HG03025 (cell line): ENCODE measurements at regions not wholly inside any gene's neighbourhood (a gene's known extent, or its start where the extent isn't known, plus 50 kb on each side); places are given as distances from the start of the nearest gene placed in this dataset.
"Not testable (repeated sequence)": the region's sequence is repeated elsewhere in the genome, so short reads cannot be mapped to it uniquely, and the experiment has no call there.

Experiments used
- ATAC-seq: cut with Tn5 transposase; IDR thresholded peaks from one replicate; pipeline ENCODE4 v1.9.1; 2021; ENCODE audit warnings: mild to moderate bottlenecking, moderate library complexity; ENCODE audit not compliant: unreplicated experiment, low FRiP score

- ATAC-seq, result not testable (repeated sequence)
Measured at GRCh38 chr9:42370172-42370571, 186.7 kb downstream of the SPATA31A6 start.

- not testable (repeated sequence) for ATAC-seq
Measured at GRCh38 chr9:42371417-42371816, 188.0 kb downstream of the SPATA31A6 start.

- ATAC-seq, result not testable (repeated sequence)
Measured at GRCh38 chr9:42377530-42378417, 194.3 kb downstream of the SPATA31A6 start.

GRCh38 chr9:42378418-42378815, 195.0 kb downstream of the SPATA31A6 start:
- no peak for ATAC-seq

- ATAC-seq, result not testable (repeated sequence)
Measured at GRCh38 chr9:42379602-42380001, 196.1 kb downstream of the SPATA31A6 start.

GRCh38 chr9:42384585-42384984, 201.1 kb downstream of the SPATA31A6 start:
- ATAC-seq, result not testable (repeated sequence)

- not testable (repeated sequence) for ATAC-seq
Measured at GRCh38 chr9:42385574-42386120, 202.2 kb downstream of the SPATA31A6 start.

GRCh38 chr9:42386477-42386876, 203.0 kb downstream of the SPATA31A6 start:
- ATAC-seq, result no peak

GRCh38 chr9:42388146-42388690, 204.8 kb downstream of the SPATA31A6 start:
- ATAC-seq, result no peak

- no peak for ATAC-seq
Measured at GRCh38 chr9:42388846-42389245, 205.4 kb downstream of the SPATA31A6 start.

- not testable (repeated sequence) for ATAC-seq
Measured at GRCh38 chr9:42392773-42393455, 209.5 kb downstream of the SPATA31A6 start.

GRCh38 chr9:42396318-42396717, 212.9 kb downstream of the SPATA31A6 start:
- no peak for ATAC-seq

- ATAC-seq, result not testable (repeated sequence)
Measured at GRCh38 chr9:42397336-42397735, 213.9 kb downstream of the SPATA31A6 start.

GRCh38 chr9:42402919-42403318, 219.5 kb downstream of the SPATA31A6 start:
- ATAC-seq, result not testable (repeated sequence)

- ATAC-seq, result not testable (repeated sequence)
Measured at GRCh38 chr9:42409581-42409980, 226.1 kb downstream of the SPATA31A6 start.

- not testable (repeated sequence) for ATAC-seq
Measured at GRCh38 chr9:42412354-42412753, 228.9 kb downstream of the SPATA31A6 start.

GRCh38 chr9:42414865-42415264, 231.4 kb downstream of the SPATA31A6 start:
- not testable (repeated sequence) for ATAC-seq

GRCh38 chr9:42419652-42420051, 236.2 kb downstream of the SPATA31A6 start:
- not testable (repeated sequence) for ATAC-seq

GRCh38 chr9:42420324-42420723, 236.9 kb downstream of the SPATA31A6 start:
- not testable (repeated sequence) for ATAC-seq

- ATAC-seq, result not testable (repeated sequence)
Measured at GRCh38 chr9:42421630-42422029, 238.2 kb downstream of the SPATA31A6 start.
